ENCODE measurements at regions not wholly inside any gene's neighbourhood (a gene's known extent, or its start where the extent isn't known, plus 50 kb on each side); places are given as distances from the start of the nearest gene placed in this dataset.

DNA sequence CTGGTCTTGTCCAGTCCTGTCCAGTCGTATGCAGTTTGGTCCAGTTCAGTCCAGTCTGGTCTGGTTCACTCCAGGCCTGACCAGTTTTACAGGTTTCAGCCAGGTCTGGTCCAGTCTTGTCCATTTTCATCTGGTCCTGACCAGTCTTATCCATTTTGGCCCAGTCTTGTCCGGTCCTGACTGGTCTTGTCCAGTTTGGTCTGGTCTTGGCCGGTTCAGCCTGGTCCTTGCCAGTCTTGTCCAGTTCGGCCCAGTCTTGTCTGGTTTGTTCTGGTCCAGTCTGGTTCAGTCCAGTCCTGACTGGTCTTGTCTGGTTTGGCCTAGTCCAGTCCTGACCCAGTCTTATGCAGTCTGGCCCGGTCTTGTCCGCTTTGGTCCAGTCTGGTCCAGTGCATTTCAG is 380.2 kb downstream of the OR4C45 start:
- TF ChIP-seq YY1 (IDR thresholded peaks at IDR 0.05; ENCODE audit: insufficient read depth, insufficient read length) (no peak), ZNF274 (IDR thresholded peaks at IDR 0.05; ENCODE audit: low read depth, low read length) (no peak)

Data from NT2/D1 (cell line).